Bronchial epithelial cell (primary cell): ENCODE measurements at regions not wholly inside any gene's neighbourhood (a gene's known extent, or its start where the extent isn't known, plus 50 kb on each side); places are given as distances from the start of the nearest gene placed in this dataset.

Source experiments
- DNase-seq: peaks from one replicate; pipeline ENCODE4 v3.0.0-alpha.2; 2010; ENCODE audit warnings: low read depth
- FAIRE-seq: peaks from 2 replicates; lab custom pipeline; 2011; peaks lifted over from hg19 to GRCh38; lab: Jason Lieb, UNC
- H3K27me3 ChIP-seq: 2 replicates; pipeline ENCODE4 v1.5.1; 2011; ENCODE audit warnings: low read length; ENCODE audit not compliant: control insufficient read depth, insufficient read depth
- H3K36me3 ChIP-seq: 2 replicates; pipeline ENCODE4 v1.5.1; 2011; ENCODE audit warnings: low read length; ENCODE audit not compliant: control insufficient read depth, insufficient read depth
- H3K4me3 ChIP-seq: 2 replicates; pipeline ENCODE4 v1.5.1; 2011; ENCODE audit warnings: mild to moderate bottlenecking, low read depth, low read length, control low read depth
- TF ChIP-seq, protein P1 (sequence below): IDR thresholded peaks from 2 replicates; pipeline ENCODE4 v1.5.1; 2011; ENCODE audit warnings: mild to moderate bottlenecking, moderate library complexity, low read length, control low read depth, inconsistent platforms; ENCODE audit not compliant: insufficient read depth, severe bottlenecking

DNA sequence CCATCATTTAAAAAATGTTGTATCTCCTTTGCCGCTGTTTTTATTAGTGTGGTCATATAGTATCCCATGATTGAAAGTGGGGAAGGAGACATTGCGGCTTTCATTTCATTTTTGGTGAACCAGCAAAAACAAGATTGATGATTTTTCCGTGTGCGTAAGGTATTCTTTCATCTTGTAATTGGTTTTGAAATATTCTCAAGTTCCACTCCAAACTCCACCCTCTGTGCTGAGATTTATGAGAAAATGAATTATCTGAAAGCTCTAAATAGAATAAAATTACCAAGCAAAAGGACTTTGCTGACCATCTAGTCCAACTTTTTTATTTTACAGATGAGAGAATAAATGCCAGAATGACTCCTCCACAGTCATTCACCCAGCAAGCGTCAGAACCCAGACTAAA, 103.1 kb upstream of the MPDZ start:
- Histone ChIP-seq H3K36me3 (no peaks in the 10 kb centered on the region), H3K4me3 (no peak overlapping the region), H3K27me3 (no peaks in the 10 kb centered on the region)
- FAIRE-seq (no peak), DNase-seq (no peak)
- TF ChIP-seq, protein P1, sequence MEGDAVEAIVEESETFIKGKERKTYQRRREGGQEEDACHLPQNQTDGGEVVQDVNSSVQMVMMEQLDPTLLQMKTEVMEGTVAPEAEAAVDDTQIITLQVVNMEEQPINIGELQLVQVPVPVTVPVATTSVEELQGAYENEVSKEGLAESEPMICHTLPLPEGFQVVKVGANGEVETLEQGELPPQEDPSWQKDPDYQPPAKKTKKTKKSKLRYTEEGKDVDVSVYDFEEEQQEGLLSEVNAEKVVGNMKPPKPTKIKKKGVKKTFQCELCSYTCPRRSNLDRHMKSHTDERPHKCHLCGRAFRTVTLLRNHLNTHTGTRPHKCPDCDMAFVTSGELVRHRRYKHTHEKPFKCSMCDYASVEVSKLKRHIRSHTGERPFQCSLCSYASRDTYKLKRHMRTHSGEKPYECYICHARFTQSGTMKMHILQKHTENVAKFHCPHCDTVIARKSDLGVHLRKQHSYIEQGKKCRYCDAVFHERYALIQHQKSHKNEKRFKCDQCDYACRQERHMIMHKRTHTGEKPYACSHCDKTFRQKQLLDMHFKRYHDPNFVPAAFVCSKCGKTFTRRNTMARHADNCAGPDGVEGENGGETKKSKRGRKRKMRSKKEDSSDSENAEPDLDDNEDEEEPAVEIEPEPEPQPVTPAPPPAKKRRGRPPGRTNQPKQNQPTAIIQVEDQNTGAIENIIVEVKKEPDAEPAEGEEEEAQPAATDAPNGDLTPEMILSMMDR, result no peak

DNA sequence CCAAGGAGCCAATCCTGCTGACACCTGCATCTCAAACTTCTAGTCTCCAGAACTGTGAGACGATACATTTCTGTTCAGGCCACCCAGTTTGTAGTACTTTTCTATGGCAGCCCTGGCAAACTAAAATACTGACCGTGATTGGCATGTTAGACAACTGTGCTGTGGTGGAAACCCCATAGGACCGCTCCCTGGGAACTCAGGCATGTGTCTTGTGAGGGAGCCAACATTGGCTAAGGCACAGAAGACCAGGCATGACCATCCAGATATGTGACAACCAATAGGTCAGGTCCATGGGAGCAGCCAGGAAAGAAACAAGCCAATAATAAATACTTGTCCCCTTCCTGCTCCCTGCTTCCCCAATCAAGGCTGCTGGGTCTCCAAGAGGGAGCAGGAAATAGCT, 101.4 kb upstream of the MPDZ start:
- FAIRE-seq (no peak), DNase-seq (no peak)
- TF ChIP-seq, protein P1, result no peak
- Histone ChIP-seq H3K4me3 (no peak overlapping the region), H3K36me3 (no peaks in the 10 kb centered on the region), H3K27me3 (no peaks in the 10 kb centered on the region)

DNA sequence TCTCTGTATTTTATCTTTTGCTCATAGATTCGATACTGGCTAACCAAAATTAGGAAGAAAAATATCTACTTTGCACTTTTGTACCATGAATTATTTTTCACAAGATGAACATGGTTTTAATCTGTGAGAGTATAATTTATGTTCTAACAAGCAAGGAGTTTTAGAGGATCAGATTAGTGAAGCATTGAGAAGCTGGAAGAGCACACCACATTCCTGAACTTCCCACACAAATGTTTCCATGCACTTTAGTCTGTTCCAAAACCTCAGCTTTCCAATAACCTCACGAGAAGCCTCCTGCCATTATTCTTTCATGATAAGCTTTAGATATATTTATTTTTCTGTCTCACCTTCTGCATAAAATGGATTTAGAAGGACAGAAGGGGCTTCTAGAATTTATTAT, 98.7 kb upstream of the MPDZ start:
- no peak for DNase-seq
- H3K4me3 ChIP-seq, result no peak overlapping the region
- TF ChIP-seq, protein P1, result no peak
- no peaks in the 10 kb centered on the region for H3K27me3 ChIP-seq
- no peaks in the 10 kb centered on the region for H3K36me3 ChIP-seq
- no peak for FAIRE-seq

DNA sequence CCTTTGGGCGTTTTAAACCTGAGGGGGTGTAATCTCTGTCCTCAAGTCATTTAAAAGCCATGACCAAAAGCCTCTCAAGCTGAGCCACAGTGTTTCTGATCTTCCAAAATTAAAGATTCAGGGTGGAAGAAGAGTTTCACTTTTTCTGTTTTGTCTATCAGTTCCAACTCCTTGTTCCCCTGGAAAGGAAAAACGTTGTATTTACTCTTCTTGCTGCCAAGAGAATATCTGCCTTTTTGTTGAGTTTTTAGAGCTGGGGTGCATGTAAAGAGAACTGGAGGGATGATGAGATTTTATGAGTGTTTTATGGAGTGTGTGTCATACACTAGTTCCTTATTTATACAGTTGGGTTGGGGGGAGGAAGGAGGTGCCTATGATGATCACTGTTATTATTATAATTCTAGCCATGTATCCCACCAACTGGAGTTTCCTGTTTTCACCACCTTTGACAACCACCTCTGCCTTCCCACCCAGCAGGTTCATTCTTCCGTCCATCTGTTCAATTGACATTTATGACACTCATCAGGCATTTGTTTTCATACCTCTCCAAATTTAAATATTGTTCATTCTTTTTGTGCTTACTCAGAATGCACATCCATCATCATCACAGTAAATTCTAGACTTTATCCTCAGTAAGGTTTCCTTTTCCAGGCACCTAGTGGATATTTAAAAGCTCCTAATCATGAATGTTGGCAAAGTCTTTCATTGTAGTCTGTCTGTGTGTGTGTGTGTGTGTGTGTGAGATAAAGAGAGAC, 97.9 kb upstream of the MPDZ start:
- FAIRE-seq (no peak), DNase-seq (no peak)
- Histone ChIP-seq H3K4me3 (no peak overlapping the region), H3K27me3 (no peaks in the 10 kb centered on the region), H3K36me3 (no peaks in the 10 kb centered on the region)
- TF ChIP-seq, protein P1, result no peak

DNA sequence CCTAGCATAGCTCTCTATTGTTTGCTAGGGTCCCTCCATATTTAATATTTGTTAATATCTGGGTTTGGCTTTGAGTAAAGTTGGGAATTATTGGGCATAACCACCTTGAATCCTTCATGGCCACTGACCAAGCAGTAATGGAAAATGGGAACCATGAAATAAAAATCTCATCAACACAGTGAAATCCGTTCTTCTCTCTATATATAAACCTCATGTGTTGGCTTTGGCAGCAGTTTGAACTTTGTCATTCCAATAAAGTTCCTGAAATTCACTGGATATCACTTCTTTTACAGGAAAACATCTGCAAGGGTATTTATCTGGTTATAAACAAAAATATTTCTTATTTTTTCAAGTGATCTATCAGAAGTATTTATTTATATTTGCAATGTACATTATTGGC, 93.0 kb upstream of the MPDZ start:
- H3K36me3 ChIP-seq, result no peaks in the 10 kb centered on the region
- no peak overlapping the region for H3K4me3 ChIP-seq
- DNase-seq (no peak), FAIRE-seq (no peak)
- TF ChIP-seq, protein P1, result no peak
- no peaks in the 10 kb centered on the region for H3K27me3 ChIP-seq

DNA sequence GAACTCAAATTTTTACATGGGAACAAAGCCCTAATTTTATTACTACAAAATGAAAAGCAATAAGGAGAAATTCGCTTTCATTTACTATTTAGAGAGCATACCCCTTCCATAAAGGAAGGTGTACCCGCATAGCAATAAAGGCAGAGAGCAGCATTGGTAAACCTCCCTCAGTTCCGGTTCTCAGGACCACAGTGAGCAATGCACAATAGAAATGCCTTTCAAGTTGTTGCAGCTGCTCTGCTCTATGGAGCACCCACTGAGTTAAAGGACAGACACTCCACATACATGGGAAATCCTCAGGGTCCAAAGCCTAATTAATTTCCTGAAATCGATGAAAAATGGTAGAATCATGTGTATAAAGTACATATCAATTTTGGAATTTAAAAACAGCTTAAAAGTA, 89.9 kb upstream of the MPDZ start:
- Histone ChIP-seq H3K27me3 (no peaks in the 10 kb centered on the region), H3K36me3 (no peaks in the 10 kb centered on the region), H3K4me3 (no peak overlapping the region)
- TF ChIP-seq, protein P1, result no peak
- no peak for FAIRE-seq
- DNase-seq, result no peak
